Endothelial cell (in vitro differentiated cells): ENCODE measurements at regions not wholly inside any gene's neighbourhood (a gene's known extent, or its start where the extent isn't known, plus 50 kb on each side); places are given as distances from the start of the nearest gene placed in this dataset.

Experiments used
- DNase-seq: peaks from one replicate; pipeline ENCODE4 v3.0.0; 2021; ENCODE audit warnings: low spot score
- H3K27ac Mint-ChIP-seq: one replicate; pipeline ENCODE4 v1.8.0; 2021; ENCODE audit warnings: mixed read lengths, inconsistent platforms; ENCODE audit not compliant: unreplicated experiment
- H3K27me3 Mint-ChIP-seq: one replicate; pipeline ENCODE4 v1.8.0; 2021; ENCODE audit warnings: mild to moderate bottlenecking, moderate library complexity, mixed read lengths, inconsistent platforms; ENCODE audit not compliant: unreplicated experiment
- H3K36me3 Mint-ChIP-seq: one replicate; pipeline ENCODE4 v1.8.0; 2021; ENCODE audit warnings: mild to moderate bottlenecking, low read depth, mixed read lengths, inconsistent platforms; ENCODE audit not compliant: unreplicated experiment
- H3K4me1 Mint-ChIP-seq: one replicate; pipeline ENCODE4 v1.8.0; 2021; ENCODE audit warnings: mild to moderate bottlenecking, mixed read lengths, inconsistent platforms; ENCODE audit not compliant: unreplicated experiment
- H3K4me3 Mint-ChIP-seq: one replicate; pipeline ENCODE4 v1.8.0; 2021; ENCODE audit warnings: mild to moderate bottlenecking, mixed read lengths, inconsistent platforms; ENCODE audit not compliant: unreplicated experiment
- H3K9me3 Mint-ChIP-seq: one replicate; pipeline ENCODE4 v1.8.0; 2021; ENCODE audit warnings: mixed read lengths, inconsistent platforms; ENCODE audit not compliant: unreplicated experiment
- CTCF ChIP-seq: fragments of 200-600 bp; sonication (generic); IDR thresholded peaks from one replicate; pipeline ENCODE4 v1.5.0; 2021; ENCODE audit warnings: antibody characterized with exemption; ENCODE audit not compliant: unreplicated experiment

DNA sequence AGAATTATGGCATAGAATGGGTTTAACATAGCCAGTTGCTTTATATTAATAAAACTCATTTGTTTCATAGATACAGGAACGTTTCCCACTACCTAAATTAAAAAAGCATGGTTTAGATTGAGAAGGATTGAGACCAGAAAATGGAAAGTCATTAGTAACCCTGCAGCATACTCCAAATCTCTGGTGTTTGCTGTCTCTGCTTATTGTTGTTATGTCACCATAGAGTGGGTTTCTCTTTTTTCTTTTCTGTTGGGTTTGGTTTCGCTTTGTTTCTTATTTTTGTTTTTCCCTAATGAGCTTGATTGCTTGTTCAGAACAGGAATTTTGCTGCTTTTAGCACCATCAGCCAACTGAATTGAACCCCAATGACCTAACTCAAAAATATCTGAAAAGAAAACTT lies 1034.8 kb downstream of the MAT2B start:
- Mint-ChIP-seq H3K4me1 (no peaks in the 10 kb centered on the region), H3K27ac (no peak overlapping the region), H3K4me3 (no peak overlapping the region), H3K36me3 (no peaks in the 10 kb centered on the region), H3K9me3 (no peaks in the 10 kb centered on the region), H3K27me3 (no peaks in the 10 kb centered on the region)
- TF ChIP-seq CTCF: no peak
- DNase-seq: no peak

- no peaks in the 10 kb centered on the region for H3K36me3 Mint-ChIP-seq
These were observed 1040.1 kb downstream of the MAT2B start for GRCh38 chr5:164545507-164545906.

GRCh38 chr5:164553851-164554250 lies 1048.4 kb downstream of the MAT2B start:
- H3K36me3 Mint-ChIP-seq: no peaks in the 10 kb centered on the region
- no peak for TF ChIP-seq CTCF
- no peaks in the 10 kb centered on the region for H3K27me3 Mint-ChIP-seq
- H3K27ac Mint-ChIP-seq: no peak overlapping the region
- H3K4me1 Mint-ChIP-seq: no peaks in the 10 kb centered on the region
- no peak for DNase-seq
- no peaks in the 10 kb centered on the region for H3K9me3 Mint-ChIP-seq
- no peak overlapping the region for H3K4me3 Mint-ChIP-seq

More at GRCh38 chr5:164545507-164545906, 1040.1 kb downstream of the MAT2B start:
- Mint-ChIP-seq H3K27ac (no peak overlapping the region), H3K9me3 (no peaks in the 10 kb centered on the region), H3K4me3 (no peak overlapping the region), H3K27me3 (no peaks in the 10 kb centered on the region), H3K4me1 (no peaks in the 10 kb centered on the region)
- DNase-seq: no peak
- no peak for TF ChIP-seq CTCF

- Mint-ChIP-seq H3K4me3 (no peak overlapping the region), H3K9me3 (no peaks in the 10 kb centered on the region), H3K36me3 (no peaks in the 10 kb centered on the region), H3K27me3 (no peaks in the 10 kb centered on the region), H3K27ac (no peak overlapping the region), H3K4me1 (no peaks in the 10 kb centered on the region)
- DNase-seq: no peak
- TF ChIP-seq CTCF: no peak
These were observed 1050.4 kb downstream of the MAT2B start for GRCh38 chr5:164555809-164556208.

- Mint-ChIP-seq H3K4me1 (no peaks in the 10 kb centered on the region), H3K9me3 (no peaks in the 10 kb centered on the region), H3K27me3 (no peaks in the 10 kb centered on the region), H3K27ac (no peak overlapping the region), H3K36me3 (no peaks in the 10 kb centered on the region), H3K4me3 (no peak overlapping the region)
- no peak for DNase-seq
- no peak for TF ChIP-seq CTCF
These were observed 1054.8 kb downstream of the MAT2B start for GRCh38 chr5:164560216-164560615.
